ENCODE measurements at regions not wholly inside any gene's neighbourhood (a gene's known extent, or its start where the extent isn't known, plus 50 kb on each side); places are given as distances from the start of the nearest gene placed in this dataset.

DNA sequence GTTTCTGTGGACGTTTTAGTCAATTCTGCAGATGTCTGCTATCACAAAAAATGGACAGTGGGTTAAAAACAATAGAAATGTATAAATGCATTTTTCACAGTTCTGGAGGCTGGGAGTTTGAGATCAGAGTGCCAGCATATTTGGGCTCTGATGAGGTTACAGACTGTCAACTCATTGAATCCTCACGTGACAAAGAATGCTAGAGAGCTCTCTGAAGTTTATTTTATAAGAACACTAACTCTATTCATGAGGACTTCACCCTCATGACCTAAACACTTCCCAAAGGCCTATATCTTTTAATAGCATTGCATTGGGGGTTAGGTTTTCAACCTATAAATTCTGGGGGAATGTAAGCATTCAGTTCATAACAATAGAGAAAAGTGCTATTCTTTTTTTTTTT, 182.6 kb upstream of the SLITRK3 start:
- Histone ChIP-seq H3K27me3 (ENCODE audit: insufficient read depth, low read length, poor library complexity, severe bottlenecking) (no peaks in the 10 kb centered on the region), H3K36me3 (ENCODE audit: insufficient read depth, low read length) (no peaks in the 10 kb centered on the region), H3K4me3 (ENCODE audit: low read length) (no peak overlapping the region), H3K9me3 (ENCODE audit: low read length) (no peaks in the 10 kb centered on the region), H3K27ac (ENCODE audit: low read depth, low read length) (no peak overlapping the region), H3K4me1 (ENCODE audit: insufficient read depth, low read length) (no peaks in the 10 kb centered on the region)
- H3K27ac Mint-ChIP-seq: no peak overlapping the region
- DNase-seq: no peak
- H3K4me3 Mint-ChIP-seq: no peak overlapping the region
- peaks cover 10 to 30% (median 14%) of the 10 kb centered on the region in 5 donors for H3K9me3 Mint-ChIP-seq
- POLR2A ChIA-PET: no interaction called here
- H3K4me1 Mint-ChIP-seq: no peaks in the 10 kb centered on the region
- CTCF ChIA-PET: no interaction called here
- H3K27me3 Mint-ChIP-seq: no peaks in the 10 kb centered on the region
- H3K36me3 Mint-ChIP-seq: no peaks in the 10 kb centered on the region

DNA sequence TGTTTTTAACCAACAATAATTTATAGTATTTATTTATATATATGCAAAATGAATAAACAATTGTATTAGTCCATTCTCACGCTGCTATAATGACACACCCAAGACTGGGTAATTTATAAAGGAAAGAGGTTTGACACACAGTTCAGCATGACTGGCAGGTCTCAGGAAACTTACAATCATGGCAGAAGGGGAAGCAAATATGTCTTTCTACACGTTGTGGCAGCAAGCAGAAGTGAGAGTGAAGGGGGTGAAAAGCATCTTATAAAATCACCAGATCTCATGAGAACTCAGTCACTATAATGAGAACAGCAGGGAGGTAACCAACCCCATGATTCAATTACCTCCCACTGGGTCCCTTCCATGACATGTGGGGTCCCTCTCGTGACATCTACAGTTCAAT, 162.8 kb upstream of the SLITRK3 start:
- Histone ChIP-seq H3K27me3 (ENCODE audit: insufficient read depth, low read length, poor library complexity, severe bottlenecking) (no peaks in the 10 kb centered on the region), H3K4me1 (ENCODE audit: insufficient read depth, low read length) (no peaks in the 10 kb centered on the region), H3K9me3 (ENCODE audit: low read length) (no peaks in the 10 kb centered on the region), H3K27ac (ENCODE audit: low read depth, low read length) (no peak overlapping the region), H3K36me3 (ENCODE audit: insufficient read depth, low read length) (no peaks in the 10 kb centered on the region), H3K4me3 (ENCODE audit: low read length) (no peak overlapping the region)
- Mint-ChIP-seq H3K27me3 (no peaks in the 10 kb centered on the region), H3K36me3 (no peaks in the 10 kb centered on the region), H3K4me3 (no peak overlapping the region), H3K27ac (no peak overlapping the region), H3K4me1 (no peaks in the 10 kb centered on the region), H3K9me3 (peaks cover 2 to 25% (median 9%) of the 10 kb centered on the region in 5 donors)
- ChIA-PET CTCF (no interaction called here), POLR2A (no interaction called here)
- no peak for DNase-seq

- no peaks in the 10 kb centered on the region for H3K27me3 Mint-ChIP-seq
- Histone ChIP-seq H3K36me3 (ENCODE audit: insufficient read depth, low read length) (no peaks in the 10 kb centered on the region), H3K4me3 (ENCODE audit: low read length) (no peak overlapping the region), H3K27ac (ENCODE audit: low read depth, low read length) (no peak overlapping the region), H3K4me1 (ENCODE audit: insufficient read depth, low read length) (no peaks in the 10 kb centered on the region), H3K9me3 (ENCODE audit: low read length) (no peaks in the 10 kb centered on the region), H3K27me3 (ENCODE audit: insufficient read depth, low read length, poor library complexity, severe bottlenecking) (no peaks in the 10 kb centered on the region)
- peaks cover 2 to 22% (median 12%) of the 10 kb centered on the region in 5 donors for H3K9me3 Mint-ChIP-seq
- H3K27ac Mint-ChIP-seq: no peak overlapping the region
- POLR2A ChIA-PET: no interaction called here
- H3K4me1 Mint-ChIP-seq: no peaks in the 10 kb centered on the region
- H3K36me3 Mint-ChIP-seq: no peaks in the 10 kb centered on the region
- DNase-seq: no peak
- CTCF ChIA-PET: no interaction called here
- no peak overlapping the region for H3K4me3 Mint-ChIP-seq
Measured at GRCh38 chr3:165355316-165355715, 159.1 kb upstream of the SLITRK3 start.

- CTCF ChIA-PET: no interaction called here
- no peaks in the 10 kb centered on the region for H3K27me3 Mint-ChIP-seq
- Histone ChIP-seq H3K9me3 (ENCODE audit: low read length) (no peaks in the 10 kb centered on the region), H3K4me1 (ENCODE audit: insufficient read depth, low read length) (no peaks in the 10 kb centered on the region), H3K27me3 (ENCODE audit: insufficient read depth, low read length, poor library complexity, severe bottlenecking) (no peaks in the 10 kb centered on the region), H3K36me3 (ENCODE audit: insufficient read depth, low read length) (no peaks in the 10 kb centered on the region), H3K4me3 (ENCODE audit: low read length) (no peak overlapping the region), H3K27ac (ENCODE audit: low read depth, low read length) (no peak overlapping the region)
- POLR2A ChIA-PET: no interaction called here
- DNase-seq: no peak
- H3K9me3 Mint-ChIP-seq: peaks cover 3 to 16% (median 14%) of the 10 kb centered on the region in 5 donors
- no peak overlapping the region for H3K4me3 Mint-ChIP-seq
- no peaks in the 10 kb centered on the region for H3K4me1 Mint-ChIP-seq
- no peak overlapping the region for H3K27ac Mint-ChIP-seq
- no peaks in the 10 kb centered on the region for H3K36me3 Mint-ChIP-seq
Measured at GRCh38 chr3:165347526-165347925, 151.3 kb upstream of the SLITRK3 start.

GRCh38 chr3:165346503-165346902, 150.3 kb upstream of the SLITRK3 start:
- Mint-ChIP-seq H3K27ac (no peak overlapping the region), H3K27me3 (no peaks in the 10 kb centered on the region), H3K4me1 (no peaks in the 10 kb centered on the region), H3K9me3 (peaks cover 3 to 17% (median 9%) of the 10 kb centered on the region in 5 donors), H3K4me3 (no peak overlapping the region), H3K36me3 (no peaks in the 10 kb centered on the region)
- ChIA-PET CTCF (no interaction called here), POLR2A (no interaction called here)
- Histone ChIP-seq H3K27ac (ENCODE audit: low read depth, low read length) (no peak overlapping the region), H3K4me3 (ENCODE audit: low read length) (no peak overlapping the region), H3K36me3 (ENCODE audit: insufficient read depth, low read length) (no peaks in the 10 kb centered on the region), H3K4me1 (ENCODE audit: insufficient read depth, low read length) (no peaks in the 10 kb centered on the region), H3K27me3 (ENCODE audit: insufficient read depth, low read length, poor library complexity, severe bottlenecking) (no peaks in the 10 kb centered on the region), H3K9me3 (ENCODE audit: low read length) (no peaks in the 10 kb centered on the region)
- no peak for DNase-seq

DNA sequence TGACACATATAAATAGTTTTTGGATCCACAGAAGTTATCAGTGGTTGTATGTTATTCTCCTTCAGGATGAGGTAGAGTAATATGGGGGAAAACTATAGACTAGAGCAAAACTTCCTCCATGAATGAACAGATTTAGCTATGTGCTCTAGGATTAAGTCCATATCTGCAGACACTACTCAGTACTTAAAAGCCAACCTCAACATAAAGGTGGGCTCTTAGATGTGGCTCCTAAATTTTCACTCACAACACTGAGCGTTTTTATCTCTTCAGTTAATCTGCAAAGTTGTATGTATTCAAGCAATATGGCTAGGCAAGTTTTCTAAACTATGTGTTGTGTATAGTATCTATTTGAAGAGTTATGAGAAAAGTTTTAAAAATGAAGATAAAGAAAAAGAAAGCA, 147.0 kb upstream of the SLITRK3 start:
- ChIA-PET CTCF (no interaction called here), POLR2A (no interaction called here)
- Mint-ChIP-seq H3K27me3 (no peaks in the 10 kb centered on the region), H3K27ac (no peak overlapping the region), H3K36me3 (no peaks in the 10 kb centered on the region), H3K4me1 (no peaks in the 10 kb centered on the region), H3K9me3 (peaks cover 2 to 17% (median 3%) of the 10 kb centered on the region in 5 donors), H3K4me3 (no peak overlapping the region)
- Histone ChIP-seq H3K4me1 (ENCODE audit: insufficient read depth, low read length) (no peaks in the 10 kb centered on the region), H3K27me3 (ENCODE audit: insufficient read depth, low read length, poor library complexity, severe bottlenecking) (no peaks in the 10 kb centered on the region), H3K9me3 (ENCODE audit: low read length) (no peaks in the 10 kb centered on the region), H3K36me3 (ENCODE audit: insufficient read depth, low read length) (no peaks in the 10 kb centered on the region), H3K27ac (ENCODE audit: low read depth, low read length) (no peak overlapping the region), H3K4me3 (ENCODE audit: low read length) (no peak overlapping the region)
- no peak for DNase-seq

- no peak overlapping the region for H3K27ac ChIP-seq (ENCODE audit: low read depth, low read length)
- Mint-ChIP-seq H3K4me1 (no peaks in the 10 kb centered on the region), H3K4me3 (no peak overlapping the region), H3K9me3 (peaks cover 0 to 15% (median 3%) of the 10 kb centered on the region in 5 donors), H3K36me3 (no peaks in the 10 kb centered on the region), H3K27me3 (no peaks in the 10 kb centered on the region), H3K27ac (no peak overlapping the region)
- no peaks in the 10 kb centered on the region for H3K9me3 ChIP-seq (ENCODE audit: low read length)
- POLR2A ChIA-PET: no interaction called here
- no peak for DNase-seq
- H3K4me1 ChIP-seq (ENCODE audit: insufficient read depth, low read length): no peaks in the 10 kb centered on the region
- no peak overlapping the region for H3K4me3 ChIP-seq (ENCODE audit: low read length)
- H3K27me3 ChIP-seq (ENCODE audit: insufficient read depth, low read length, poor library complexity, severe bottlenecking): no peaks in the 10 kb centered on the region
- no peaks in the 10 kb centered on the region for H3K36me3 ChIP-seq (ENCODE audit: insufficient read depth, low read length)
- CTCF ChIA-PET: no interaction called here
Measured at GRCh38 chr3:165339753-165340152, 143.6 kb upstream of the SLITRK3 start.

GRCh38 chr3:165336786-165337185, 140.6 kb upstream of the SLITRK3 start:
- CTCF ChIA-PET: no interaction called here
- no peak for DNase-seq

More at GRCh38 chr3:165336786-165337185, 140.6 kb upstream of the SLITRK3 start:
- Histone ChIP-seq H3K27ac (ENCODE audit: low read depth, low read length) (no peak overlapping the region), H3K36me3 (ENCODE audit: insufficient read depth, low read length) (no peaks in the 10 kb centered on the region), H3K4me3 (ENCODE audit: low read length) (no peak overlapping the region), H3K27me3 (ENCODE audit: insufficient read depth, low read length, poor library complexity, severe bottlenecking) (no peaks in the 10 kb centered on the region), H3K4me1 (ENCODE audit: insufficient read depth, low read length) (no peaks in the 10 kb centered on the region), H3K9me3 (ENCODE audit: low read length) (no peaks in the 10 kb centered on the region)
- H3K27ac Mint-ChIP-seq: no peak overlapping the region
- H3K27me3 Mint-ChIP-seq: no peaks in the 10 kb centered on the region
- POLR2A ChIA-PET: no interaction called here
- H3K36me3 Mint-ChIP-seq: no peaks in the 10 kb centered on the region
- H3K9me3 Mint-ChIP-seq: peaks cover 0 to 11% (median 2%) of the 10 kb centered on the region in 5 donors
- H3K4me1 Mint-ChIP-seq: no peaks in the 10 kb centered on the region
- H3K4me3 Mint-ChIP-seq: no peak overlapping the region
